Right lobe of liver (tissue), 4 donors: ENCODE measurements at regions not wholly inside any gene's neighbourhood (a gene's known extent, or its start where the extent isn't known, plus 50 kb on each side); places are given as distances from the start of the nearest gene placed in this dataset.

Experiments used
- CTCF ChIP-seq, 4 donors: fragments of 200-600 bp in 3 of 4; fragments of 450-650 bp in 1 of 4; IDR thresholded peaks; one replicate each; pipeline versions ENCODE4 v1.5.1 to v1.8.0; 2016 to 2022; ENCODE audit warnings: antibody characterized with exemption in 4 of 4, mild to moderate bottlenecking in 2 of 4
- POLR2A ChIP-seq: fragments of 450-650 bp; IDR thresholded peaks from one replicate; pipeline ENCODE4 v1.6.1; 2017; ENCODE audit warnings: antibody characterized with exemption, mild to moderate bottlenecking
- donor health status: DM: no; HTN: no; CAD: no.
- donor health status: DM: no; HTN: no; CAD: no.
- donor health status: DM: no; HTN: yes; CAD: no.

DNA sequence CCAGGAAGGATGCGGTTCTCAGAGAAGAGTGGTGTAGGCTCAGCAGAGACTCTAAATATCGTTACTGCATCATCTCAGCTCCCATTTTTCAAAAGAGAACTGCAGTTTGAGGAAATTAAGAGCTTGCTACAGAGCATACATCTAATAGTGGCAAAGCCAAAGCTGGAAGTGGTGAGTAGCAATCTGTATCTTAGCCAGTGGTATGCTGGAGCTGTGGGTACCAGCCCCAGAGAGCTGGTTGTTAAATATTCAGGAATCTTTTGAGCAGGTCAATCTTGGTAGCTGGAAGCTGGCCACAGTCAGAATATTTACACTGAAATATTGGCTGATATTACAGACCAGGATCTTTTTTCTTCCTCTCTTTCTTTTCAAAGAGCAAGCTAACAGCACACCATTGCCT, 88.4 kb upstream of the STEAP1B start:
- TF ChIP-seq CTCF (IDR thresholded peaks at IDR 0.05) = no peak
- no peak for TF ChIP-seq POLR2A
